Activated CD4-positive, alpha-beta T cell treated with anti-CD3 and anti-CD28 coated beads, Interleukin-2, amount 10 ng/mL, durations not matched to agents 24 days and 14 days (primary cell): ENCODE measurements at regions not wholly inside any gene's neighbourhood (a gene's known extent, or its start where the extent isn't known, plus 50 kb on each side); places are given as distances from the start of the nearest gene placed in this dataset.
"Not testable (repeated sequence)": the region's sequence is repeated elsewhere in the genome, so short reads cannot be mapped to it uniquely, and the experiment has no call there.

Experiments used
- DNase-seq: peaks from one replicate; pipeline ENCODE4 v3.0.0; 2022
- H3K27ac Mint-ChIP-seq: one replicate; pipeline ENCODE4 v1.8.0; 2022; ENCODE audit warnings: mild to moderate bottlenecking, mixed read lengths
- H3K27me3 Mint-ChIP-seq: one replicate; pipeline ENCODE4 v1.8.0; 2022; ENCODE audit warnings: mixed read lengths
- H3K36me3 Mint-ChIP-seq: one replicate; pipeline ENCODE4 v1.8.0; 2022; ENCODE audit warnings: low read depth, mild to moderate bottlenecking, mixed read lengths
- H3K4me1 Mint-ChIP-seq: one replicate; pipeline ENCODE4 v1.8.0; 2021; ENCODE audit warnings: mixed read lengths
- H3K4me3 Mint-ChIP-seq: one replicate; pipeline ENCODE4 v1.8.0; 2022; ENCODE audit warnings: mild to moderate bottlenecking, moderate library complexity, mixed read lengths
- H3K9me3 Mint-ChIP-seq: one replicate; pipeline ENCODE4 v1.8.0; 2021; ENCODE audit warnings: mixed read lengths
- intact Hi-C: fragments of 100-400 bp; cut with micrococcal nuclease; formaldehyde crosslinking; loops from one replicate; pipeline ENCODE4 v1.15.1; 2023

DNA sequence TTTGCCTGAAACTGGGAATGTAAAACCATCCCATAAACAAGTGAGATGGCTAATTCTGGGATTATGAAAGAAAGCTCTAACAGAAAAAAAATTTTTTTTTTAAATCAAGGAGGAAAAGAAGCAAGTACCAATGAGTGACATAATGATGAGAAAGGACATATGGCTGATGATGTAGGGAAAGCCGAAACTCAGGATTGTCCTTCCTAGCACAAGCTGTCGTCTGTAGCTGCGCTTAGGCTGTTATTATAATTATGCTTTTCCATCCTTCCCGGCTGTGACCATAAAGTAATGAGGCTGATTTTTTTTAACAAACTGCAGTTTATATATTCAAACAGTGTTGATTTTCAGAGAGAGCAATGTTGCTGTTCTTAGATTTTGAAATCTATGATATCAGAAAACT, 209.8 kb upstream of the NOCT start:
- H3K27me3 Mint-ChIP-seq = peaks cover 11% of the 10 kb centered on the region
- no peaks in the 10 kb centered on the region for H3K9me3 Mint-ChIP-seq
- no peak overlapping the region for H3K27ac Mint-ChIP-seq
- no peaks in the 10 kb centered on the region for H3K4me1 Mint-ChIP-seq
- intact Hi-C loops = no loop called here
- no peaks in the 10 kb centered on the region for H3K36me3 Mint-ChIP-seq
- no peak for DNase-seq
- H3K4me3 Mint-ChIP-seq = no peak overlapping the region

DNA sequence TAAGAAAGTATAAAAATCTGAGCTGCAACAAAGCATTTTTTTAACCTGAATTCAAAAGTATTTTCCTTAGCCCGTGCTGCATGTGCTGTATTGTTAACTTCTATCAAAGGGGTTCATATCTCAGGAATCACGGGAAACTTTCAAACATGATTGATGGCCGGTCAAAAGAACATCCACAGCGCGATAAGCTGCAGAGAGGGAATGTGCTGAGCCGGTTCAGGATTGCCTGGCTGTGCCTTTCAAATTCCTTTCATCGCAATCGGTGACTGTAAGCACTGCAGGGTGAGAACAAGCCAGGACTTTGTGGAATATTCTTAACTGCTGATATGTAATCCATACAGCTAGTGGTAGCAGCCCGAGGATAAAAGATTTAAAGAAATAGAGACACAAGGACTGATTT, 210.9 kb upstream of the NOCT start:
- H3K27me3 Mint-ChIP-seq = peaks cover 11% of the 10 kb centered on the region
- H3K27ac Mint-ChIP-seq = no peak overlapping the region
- no peaks in the 10 kb centered on the region for H3K4me1 Mint-ChIP-seq
- intact Hi-C loops = no loop called here
- no peak overlapping the region for H3K4me3 Mint-ChIP-seq
- no peak for DNase-seq
- H3K36me3 Mint-ChIP-seq = no peaks in the 10 kb centered on the region
- H3K9me3 Mint-ChIP-seq = no peaks in the 10 kb centered on the region

DNA sequence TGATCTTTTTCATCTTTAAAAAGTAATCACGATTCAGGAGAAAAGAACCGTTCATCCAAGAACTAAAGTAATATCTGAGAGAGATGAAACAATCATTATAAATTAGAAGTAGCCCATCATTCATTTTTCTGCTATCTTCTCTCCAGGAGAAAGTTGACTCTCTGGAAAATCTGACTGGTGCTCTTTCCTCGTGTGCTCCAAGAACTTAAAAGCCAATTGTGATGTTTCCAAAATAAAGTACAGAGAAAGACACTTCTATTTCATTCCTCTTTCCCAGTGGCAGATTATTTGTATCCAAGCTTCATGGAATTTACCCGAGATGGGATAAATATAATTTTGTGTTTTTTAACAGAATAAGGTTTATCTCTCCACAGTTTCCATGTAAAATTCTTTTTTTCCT, 212.5 kb upstream of the NOCT start:
- Mint-ChIP-seq H3K27ac (no peak overlapping the region), H3K36me3 (no peaks in the 10 kb centered on the region), H3K9me3 (no peaks in the 10 kb centered on the region), H3K27me3 (peaks cover 11% of the 10 kb centered on the region), H3K4me3 (no peak overlapping the region), H3K4me1 (no peaks in the 10 kb centered on the region)
- intact Hi-C loops = no loop called here
- DNase-seq = no peak

DNA sequence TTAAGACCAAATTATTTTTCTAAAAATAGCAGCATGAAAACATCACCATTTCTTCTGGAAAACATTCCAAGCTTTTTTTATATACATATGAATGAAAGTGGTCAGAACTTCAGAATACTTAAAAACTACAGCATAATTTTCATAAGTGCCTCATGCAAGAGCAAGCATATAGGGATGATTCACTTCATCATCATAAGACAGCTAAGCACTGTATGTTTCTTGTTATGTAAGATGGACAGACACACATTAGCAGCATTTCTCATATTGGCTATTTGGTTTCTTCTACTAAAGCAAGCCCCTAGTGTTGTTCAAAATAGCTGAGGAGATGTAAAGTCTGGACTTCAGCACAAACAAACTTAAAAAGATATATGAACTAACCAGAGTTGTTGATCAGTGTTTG, 213.1 kb upstream of the NOCT start:
- Mint-ChIP-seq H3K27me3 (peaks cover 11% of the 10 kb centered on the region), H3K36me3 (no peaks in the 10 kb centered on the region), H3K9me3 (no peaks in the 10 kb centered on the region), H3K27ac (no peak overlapping the region), H3K4me3 (no peak overlapping the region), H3K4me1 (no peaks in the 10 kb centered on the region)
- intact Hi-C loops = no loop called here
- DNase-seq = no peak

DNA sequence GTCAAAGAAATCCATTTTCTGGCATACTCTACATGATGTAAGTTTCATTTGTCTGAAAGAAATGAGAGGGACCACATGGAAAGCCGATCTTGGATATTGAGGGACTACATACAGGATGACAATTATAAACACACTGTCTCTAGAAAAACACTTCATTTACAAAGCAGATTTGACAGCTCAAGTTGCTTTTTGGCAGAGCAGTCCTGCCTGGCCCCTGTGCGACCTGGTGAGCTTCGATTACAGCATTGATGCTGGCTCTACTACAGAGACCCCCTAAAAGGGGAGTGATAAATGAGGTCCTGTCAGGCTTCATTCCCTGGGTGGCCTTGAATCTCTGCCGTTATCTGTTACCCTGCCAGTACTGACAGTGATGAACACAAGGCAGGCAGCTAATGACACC, 215.2 kb upstream of the NOCT start:
- H3K4me1 Mint-ChIP-seq = no peaks in the 10 kb centered on the region
- no peaks in the 10 kb centered on the region for H3K9me3 Mint-ChIP-seq
- H3K4me3 Mint-ChIP-seq = no peak overlapping the region
- H3K27me3 Mint-ChIP-seq = peaks cover 12% of the 10 kb centered on the region
- intact Hi-C loops = no loop called here
- no peak overlapping the region for H3K27ac Mint-ChIP-seq
- DNase-seq = no peak
- H3K36me3 Mint-ChIP-seq = no peaks in the 10 kb centered on the region

DNA sequence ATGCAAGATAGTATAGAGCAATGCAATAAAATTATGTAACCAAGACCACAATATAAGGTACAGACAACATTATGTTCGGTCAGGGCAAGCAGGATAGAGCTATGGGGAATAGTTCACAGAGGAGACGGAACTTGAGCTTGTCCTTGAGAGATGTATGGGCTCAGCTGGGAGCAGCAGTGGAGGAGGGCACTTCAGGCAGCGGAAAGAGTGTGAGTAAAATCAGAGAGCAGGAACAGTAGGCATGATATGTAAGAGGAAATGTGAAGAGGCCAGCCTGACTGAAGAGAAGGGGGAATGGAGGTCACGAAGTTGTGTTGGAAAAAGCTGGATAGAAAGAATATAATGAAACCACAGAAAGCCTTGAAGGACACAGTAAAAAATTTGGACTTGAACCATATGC, 217.2 kb upstream of the NOCT start:
- Mint-ChIP-seq H3K36me3 (no peaks in the 10 kb centered on the region), H3K27me3 (peaks cover 3% of the 10 kb centered on the region), H3K27ac (no peak overlapping the region), H3K4me1 (no peaks in the 10 kb centered on the region), H3K9me3 (no peaks in the 10 kb centered on the region), H3K4me3 (no peak overlapping the region)
- DNase-seq = no peak
- intact Hi-C loops = no loop called here

DNA sequence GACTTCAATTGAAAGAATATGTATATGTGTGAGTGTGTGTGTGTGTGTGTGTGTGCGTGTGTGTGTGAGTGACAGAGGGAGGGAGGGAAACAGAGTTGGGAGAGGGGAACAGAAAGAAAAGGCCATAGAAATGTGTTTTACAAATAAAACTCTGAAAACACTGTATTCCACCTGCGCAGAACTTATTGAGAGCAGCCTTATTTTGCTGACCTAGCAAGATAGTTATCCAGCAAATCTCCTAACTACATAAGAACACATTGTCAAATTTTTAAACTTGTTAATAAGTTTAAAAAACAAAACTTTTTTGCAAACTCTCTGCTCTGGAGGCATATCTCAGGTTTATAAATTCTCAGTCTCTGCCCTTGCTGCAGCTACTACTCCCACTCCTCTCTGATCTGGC, 217.9 kb upstream of the NOCT start:
- H3K27me3 Mint-ChIP-seq = peaks cover 2% of the 10 kb centered on the region
- no peak overlapping the region for H3K27ac Mint-ChIP-seq
- H3K4me1 Mint-ChIP-seq = no peaks in the 10 kb centered on the region
- H3K9me3 Mint-ChIP-seq = no peaks in the 10 kb centered on the region
- intact Hi-C loops = no loop called here
- H3K4me3 Mint-ChIP-seq = no peak overlapping the region
- DNase-seq = no peak
- H3K36me3 Mint-ChIP-seq = no peaks in the 10 kb centered on the region

DNA sequence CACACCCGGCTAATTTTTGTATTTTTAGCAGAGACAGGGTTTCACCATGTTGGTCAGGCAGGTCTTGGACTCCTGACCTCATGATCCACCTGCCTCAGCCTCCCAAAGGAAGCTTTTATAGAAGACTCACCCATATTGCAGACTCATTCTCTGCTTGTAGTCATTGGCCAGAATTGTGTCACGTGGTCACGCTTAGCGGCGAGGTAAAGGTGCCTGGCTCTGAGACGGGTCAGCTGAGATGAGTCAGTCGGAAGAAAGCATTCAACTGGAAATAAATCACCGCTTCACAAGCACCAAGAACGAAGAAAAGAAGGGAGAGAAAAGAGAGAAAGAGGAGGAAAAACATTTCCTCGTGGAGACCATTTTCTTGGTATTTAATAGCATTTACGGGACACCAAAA, 218.8 kb upstream of the NOCT start:
- peaks cover 2% of the 10 kb centered on the region for H3K27me3 Mint-ChIP-seq
- DNase-seq = no peak
- H3K4me3 Mint-ChIP-seq = no peak overlapping the region
- intact Hi-C loops = no loop called here
- no peaks in the 10 kb centered on the region for H3K4me1 Mint-ChIP-seq
- no peak overlapping the region for H3K27ac Mint-ChIP-seq
- no peaks in the 10 kb centered on the region for H3K36me3 Mint-ChIP-seq
- H3K9me3 Mint-ChIP-seq = no peaks in the 10 kb centered on the region

DNA sequence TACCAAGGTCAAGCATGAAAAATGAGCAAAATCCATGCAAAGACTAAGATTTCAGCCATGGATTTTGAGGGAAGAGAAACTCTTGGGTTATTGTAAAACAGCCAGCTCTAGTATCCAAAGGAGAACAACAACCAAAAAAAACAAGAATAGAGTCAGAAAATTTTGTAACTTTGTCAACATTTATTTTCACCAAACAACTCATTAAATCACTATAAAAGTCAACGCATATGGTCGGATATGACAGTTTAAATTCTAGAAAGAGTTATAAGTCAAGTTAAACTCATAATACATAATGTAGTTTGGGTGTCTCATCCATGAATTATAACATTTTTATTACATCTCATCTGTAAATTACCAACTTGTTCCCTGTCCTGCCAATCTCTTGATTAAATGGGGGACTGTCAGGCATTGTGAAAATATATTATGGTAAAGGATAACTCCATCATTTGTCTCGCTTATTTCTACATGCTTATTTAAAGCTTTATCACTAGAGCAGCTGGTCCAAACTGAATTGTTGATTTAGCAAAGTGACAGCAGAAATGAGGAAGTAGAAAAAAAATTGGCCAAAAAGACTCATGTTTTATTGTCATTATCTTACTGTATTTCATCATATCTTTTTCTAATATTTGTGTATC, 224.8 kb upstream of the NOCT start:
- Mint-ChIP-seq H3K36me3 (no peaks in the 10 kb centered on the region), H3K9me3 (no peaks in the 10 kb centered on the region), H3K4me3 (no peak overlapping the region), H3K4me1 (no peaks in the 10 kb centered on the region), H3K27me3 (no peaks in the 10 kb centered on the region), H3K27ac (no peak overlapping the region)
- no peak for DNase-seq
- intact Hi-C loops = no loop called here

DNA sequence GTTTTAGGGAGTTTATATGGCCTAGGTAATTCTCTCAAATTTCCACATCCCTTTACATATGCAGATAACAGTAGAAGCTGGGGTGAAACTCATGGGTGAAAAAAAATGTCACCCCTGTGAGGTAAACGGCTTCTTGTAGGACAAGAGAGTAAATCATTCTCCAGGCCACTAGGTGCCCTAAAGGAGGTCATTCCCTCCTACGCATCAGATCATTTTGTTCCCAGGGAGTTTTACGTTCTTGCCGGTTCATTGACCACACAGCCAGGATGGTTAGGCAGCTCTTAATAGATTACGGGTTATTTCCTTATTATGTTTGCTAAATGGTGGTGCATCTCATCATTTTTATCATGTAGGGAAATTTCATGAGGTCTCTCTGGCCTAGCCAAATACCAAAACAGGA, 225.8 kb upstream of the NOCT start:
- Mint-ChIP-seq H3K4me3 (no peak overlapping the region), H3K4me1 (no peaks in the 10 kb centered on the region), H3K9me3 (no peaks in the 10 kb centered on the region), H3K27me3 (no peaks in the 10 kb centered on the region), H3K36me3 (no peaks in the 10 kb centered on the region), H3K27ac (no peak overlapping the region)
- DNase-seq = no peak
- intact Hi-C loops = no loop called here

DNA sequence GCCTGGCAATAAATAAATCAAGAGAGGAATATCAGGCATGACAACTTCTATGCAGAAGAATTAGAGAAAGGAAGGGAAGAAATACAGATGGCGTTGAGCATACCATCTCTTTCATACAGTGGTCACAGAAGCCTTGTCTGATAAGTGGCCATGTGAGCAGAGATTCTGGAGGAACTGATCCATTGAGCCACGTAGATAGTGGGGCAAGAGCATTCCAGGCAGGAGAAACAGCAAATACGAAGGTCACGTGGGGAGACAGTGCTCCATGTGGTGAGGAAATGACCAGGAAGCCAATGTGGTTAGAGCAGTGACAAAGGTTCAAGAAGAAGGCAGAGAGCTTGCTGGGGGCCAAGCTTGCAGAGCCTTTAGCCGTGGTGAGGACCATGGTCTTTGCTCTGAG, 226.7 kb upstream of the NOCT start:
- no peaks in the 10 kb centered on the region for H3K36me3 Mint-ChIP-seq
- H3K4me3 Mint-ChIP-seq = no peak overlapping the region
- intact Hi-C loops = no loop called here
- no peaks in the 10 kb centered on the region for H3K4me1 Mint-ChIP-seq
- no peaks in the 10 kb centered on the region for H3K9me3 Mint-ChIP-seq
- H3K27me3 Mint-ChIP-seq = no peaks in the 10 kb centered on the region
- no peak for DNase-seq
- no peak overlapping the region for H3K27ac Mint-ChIP-seq

DNA sequence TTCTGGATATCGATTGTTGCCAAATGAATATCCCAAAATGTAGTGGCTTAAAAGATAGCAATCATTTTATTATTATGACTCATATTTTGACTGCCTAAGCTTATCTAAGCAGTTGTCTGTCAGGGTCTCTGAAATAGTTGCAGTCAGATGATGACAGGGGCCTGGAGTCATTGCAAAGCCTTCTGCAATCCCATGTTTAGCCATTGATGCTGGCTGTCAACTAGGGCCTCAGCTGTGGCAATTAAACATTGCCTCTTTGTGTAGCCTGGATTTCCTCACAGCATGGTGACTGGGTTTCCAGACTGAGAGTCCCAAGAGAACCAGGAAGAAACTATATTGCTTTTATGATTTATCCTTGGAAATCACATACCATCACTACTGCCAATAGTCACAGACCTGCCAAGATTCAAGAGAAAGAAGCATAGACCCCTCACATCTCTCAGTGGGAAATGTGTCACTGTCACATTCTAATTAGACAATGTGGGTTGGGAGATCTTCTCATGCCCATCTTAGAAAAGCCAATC, 227.3 kb upstream of the NOCT start:
- intact Hi-C loops = no loop called here
- Mint-ChIP-seq H3K4me3 (no peak overlapping the region), H3K27ac (no peak overlapping the region), H3K27me3 (no peaks in the 10 kb centered on the region), H3K4me1 (no peaks in the 10 kb centered on the region), H3K9me3 (no peaks in the 10 kb centered on the region), H3K36me3 (no peaks in the 10 kb centered on the region)
- DNase-seq = no peak

DNA sequence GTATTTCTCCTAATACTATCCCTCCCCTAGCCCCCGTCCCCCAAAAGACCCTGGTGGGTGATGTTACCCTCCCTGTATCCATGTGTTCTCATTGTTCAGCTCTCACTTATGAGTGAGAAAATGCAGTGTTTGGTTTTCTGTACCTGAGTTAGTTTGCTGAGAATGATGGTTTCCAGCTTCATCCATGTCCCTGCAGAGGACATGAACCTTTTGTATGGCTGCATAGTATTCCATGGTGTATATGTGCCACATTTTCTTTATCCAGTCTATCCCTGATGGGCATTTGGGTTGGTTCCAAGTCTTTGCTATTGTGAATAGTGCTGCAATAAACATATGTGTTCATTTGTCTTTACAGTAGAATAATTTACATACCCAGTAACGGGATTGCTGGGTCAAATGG, 235.8 kb upstream of the NOCT start:
- H3K27me3 Mint-ChIP-seq, H3K9me3 Mint-ChIP-seq, DNase-seq, H3K36me3 Mint-ChIP-seq, intact Hi-C loops, H3K4me1 Mint-ChIP-seq, H3K4me3 Mint-ChIP-seq, H3K27ac Mint-ChIP-seq: not testable (repeated sequence)

DNA sequence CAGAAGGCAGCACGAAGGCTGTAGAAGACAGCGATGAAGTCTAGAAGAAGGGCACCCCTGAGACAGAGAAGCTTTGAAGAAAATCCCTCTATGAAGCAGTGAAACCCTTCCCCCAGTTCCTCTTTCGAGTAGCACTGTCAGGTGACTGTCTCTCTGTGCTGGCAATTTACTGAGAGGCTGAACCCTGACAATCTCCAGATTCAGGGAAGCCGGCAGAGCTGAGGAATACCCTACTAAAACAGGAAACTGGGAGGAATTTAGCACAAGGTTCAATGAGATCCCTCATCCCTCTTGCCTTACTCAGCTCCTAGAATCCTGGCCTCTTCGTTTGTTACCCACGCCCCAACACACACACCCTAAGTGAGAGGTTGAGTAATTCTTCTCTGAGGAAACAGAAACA, 239.7 kb upstream of the NOCT start:
- H3K36me3 Mint-ChIP-seq = no peaks in the 10 kb centered on the region
- no peak overlapping the region for H3K4me3 Mint-ChIP-seq
- H3K4me1 Mint-ChIP-seq = no peaks in the 10 kb centered on the region
- no peak for DNase-seq
- peaks cover 2% of the 10 kb centered on the region for H3K27me3 Mint-ChIP-seq
- no peaks in the 10 kb centered on the region for H3K9me3 Mint-ChIP-seq
- intact Hi-C loops = no loop called here
- H3K27ac Mint-ChIP-seq = no peak overlapping the region

DNA sequence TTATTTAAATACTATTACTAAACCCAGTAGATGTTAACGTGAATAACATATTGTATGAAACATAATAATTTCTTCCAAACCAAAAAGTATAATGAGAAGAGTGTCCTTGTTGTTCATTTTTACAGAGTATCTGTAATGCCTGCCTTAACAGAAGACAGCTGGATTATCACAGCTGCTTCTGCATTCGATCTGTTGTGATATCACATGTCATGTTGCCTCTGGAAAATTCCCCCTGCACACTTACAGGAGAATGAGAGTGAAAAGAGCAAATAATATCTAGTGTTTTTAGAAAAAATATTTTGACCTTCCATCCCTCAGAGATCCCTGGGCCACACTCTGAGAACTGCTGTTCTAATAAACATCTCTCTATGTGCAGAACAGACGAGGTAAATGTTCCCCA, 240.1 kb upstream of the NOCT start:
- Mint-ChIP-seq H3K36me3 (no peaks in the 10 kb centered on the region), H3K4me3 (no peak overlapping the region), H3K4me1 (no peaks in the 10 kb centered on the region), H3K27ac (no peak overlapping the region), H3K27me3 (peaks cover 2% of the 10 kb centered on the region), H3K9me3 (no peaks in the 10 kb centered on the region)
- intact Hi-C loops = no loop called here
- no peak for DNase-seq
